Gastroesophageal sphincter (tissue), 4 donors: ENCODE measurements at regions not wholly inside any gene's neighbourhood (a gene's known extent, or its start where the extent isn't known, plus 50 kb on each side); places are given as distances from the start of the nearest gene placed in this dataset.

ENCODE experiments used
- ATAC-seq: fragments of 150-250 bp; one replicate; pipeline ENCODE4 v1.9.1; 2016; ENCODE audit warnings: mild to moderate bottlenecking, moderate library complexity
- H3K27ac ChIP-seq, 4 donors: fragments of 200-600 bp; sonication (generic) in 3 of 4; 1 replicate in 3 of 4; 2 replicates in 1 of 4; pipeline ENCODE4 v1.5.1; 2016 to 2019
- H3K27me3 ChIP-seq: fragments of 200-600 bp; sonication (generic); one replicate; pipeline ENCODE4 v1.5.1; 2019
- H3K36me3 ChIP-seq, 2 donors: fragments of 200-600 bp; sonication (generic); one replicate each; pipeline ENCODE4 v1.5.1; 2019; ENCODE audit warnings: control low read depth in 1 of 2
- H3K4me1 ChIP-seq, 3 donors: fragments of 200-600 bp; sonication (generic); 1 replicate in 2 of 3; 2 replicates in 1 of 3; pipeline ENCODE4 v1.5.1; 2016 to 2019; ENCODE audit warnings: control low read depth in 2 of 3
- H3K4me3 ChIP-seq, 2 donors: fragments of 200-600 bp; sonication (generic); one replicate each; pipeline ENCODE4 v1.5.1; 2019; ENCODE audit warnings: mild to moderate bottlenecking in 1 of 2, moderate library complexity in 1 of 2
- H3K9me3 ChIP-seq, 3 donors: fragments of 200-600 bp; sonication (generic); one replicate each; pipeline ENCODE4 v1.5.1; 2017 to 2019; ENCODE audit warnings: control low read depth in 2 of 3
- CTCF ChIP-seq, 4 experiments: fragments of 200-600 bp in 2 of 4; fragments of 450-650 bp in 2 of 4; sonication (generic) in 1 of 4; IDR thresholded peaks; one replicate each; pipeline ENCODE4 v1.5.1; 2017 to 2019; ENCODE audit warnings: antibody characterized with exemption in 4 of 4, mild to moderate bottlenecking in 2 of 4, moderate library complexity in 2 of 4
- EP300 ChIP-seq: sonication (generic); formaldehyde crosslinking; IDR thresholded peaks from one replicate; pipeline ENCODE4 v1.6.1; 2017; ENCODE audit warnings: antibody characterized with exemption, mild to moderate bottlenecking
- POLR2A ChIP-seq, 2 donors: fragments of 450-650 bp; IDR thresholded peaks; one replicate each; pipeline ENCODE4 v1.6.1; 2017; ENCODE audit warnings: antibody characterized with exemption in 2 of 2, mild to moderate bottlenecking in 2 of 2, moderate library complexity in 1 of 2
- POLR2AphosphoS5 ChIP-seq: sonication (generic); formaldehyde crosslinking; IDR thresholded peaks from one replicate; pipeline ENCODE4 v1.6.1; 2017; ENCODE audit warnings: antibody characterized with exemption
- WGBS, 2 donors: methylation state at CpG; one replicate each; pipeline ENCODE4 v1.1.5; 2018; ENCODE audit warnings: low coverage in 1 of 2; 5-methylcytosine and 5-hydroxymethylcytosine counted together

GRCh38 chr22:23384431-23384830, 195.7 kb downstream of the IGLL1 start:
- H3K4me1 ChIP-seq: peaks cover 0 to 9% (median 0%) of the 10 kb centered on the region in 3 donors
- WGBS, 2 donors: no CpG with 5 or more reads among the region's 10 CpGs
- H3K4me3 ChIP-seq: no peak overlapping the region
- H3K27me3 ChIP-seq: no peaks in the 10 kb centered on the region
- H3K36me3 ChIP-seq: no peaks in the 10 kb centered on the region
- no peak overlapping the region for H3K27ac ChIP-seq
- ATAC-seq: no peak
- no peak for TF ChIP-seq EP300
- no peak for TF ChIP-seq POLR2AphosphoS5
- TF ChIP-seq CTCF (IDR thresholded peaks at IDR 0.05): no peak
- no peak for TF ChIP-seq POLR2A (IDR thresholded peaks at IDR 0.05)
- H3K9me3 ChIP-seq: no peaks in the 10 kb centered on the region

GRCh38 chr22:23383491-23384361, 196.4 kb downstream of the IGLL1 start:
- Histone ChIP-seq H3K27me3 (peaks cover 4% of the 10 kb centered on the region), H3K4me1 (peaks cover 0 to 9% (median 0%) of the 10 kb centered on the region in 3 donors), H3K36me3 (no peaks in the 10 kb centered on the region), H3K4me3 (no peak overlapping the region), H3K27ac (no peak overlapping the region), H3K9me3 (no peaks in the 10 kb centered on the region)
- TF ChIP-seq EP300 (no peak), POLR2AphosphoS5 (no peak), CTCF (IDR thresholded peaks at IDR 0.05) (no peak), POLR2A (IDR thresholded peaks at IDR 0.05) (no peak)
- WGBS, 2 donors: 65% methylated on average over 4 of the region's 23 CpGs; no CpG with 5 or more reads in 1 of the 2 donors
- no peak for ATAC-seq

GRCh38 chr22:23382428-23383218, 197.5 kb downstream of the IGLL1 start:
- no peaks in the 10 kb centered on the region for H3K9me3 ChIP-seq
- 70 to 79% methylated on average over 4 to 6 of the region's 16 CpGs for WGBS, 2 donors
- H3K27ac ChIP-seq: no peak overlapping the region
- no peak for ATAC-seq
- H3K4me3 ChIP-seq: no peak overlapping the region
- peaks cover 0 to 9% (median 0%) of the 10 kb centered on the region in 3 donors for H3K4me1 ChIP-seq
- H3K36me3 ChIP-seq: no peaks in the 10 kb centered on the region
- TF ChIP-seq POLR2A (IDR thresholded peaks at IDR 0.05): no peak
- no peak for TF ChIP-seq EP300
- TF ChIP-seq POLR2AphosphoS5: no peak
- no peak for TF ChIP-seq CTCF (IDR thresholded peaks at IDR 0.05)
- peaks cover 5% of the 10 kb centered on the region for H3K27me3 ChIP-seq

- TF ChIP-seq POLR2AphosphoS5 (no peak), EP300 (no peak), CTCF (IDR thresholded peaks at IDR 0.05) (no peak), POLR2A (IDR thresholded peaks at IDR 0.05) (no peak)
- peaks cover 5% of the 10 kb centered on the region for H3K27me3 ChIP-seq
- H3K36me3 ChIP-seq: no peaks in the 10 kb centered on the region
- H3K4me1 ChIP-seq: peaks cover 0 to 9% (median 0%) of the 10 kb centered on the region in 3 donors
- 71 to 100% methylated on average over 1 of the region's 16 CpGs for WGBS, 2 donors
- H3K4me3 ChIP-seq: no peak overlapping the region
- no peak overlapping the region for H3K27ac ChIP-seq
- H3K9me3 ChIP-seq: no peaks in the 10 kb centered on the region
- no peak for ATAC-seq
These were observed 198.2 kb downstream of the IGLL1 start for GRCh38 chr22:23381661-23382427.
